NCI-H345 treated with DMSO at 0.1 percent for 48 hours (cell line): ENCODE measurements at regions not wholly inside any gene's neighbourhood (a gene's known extent, or its start where the extent isn't known, plus 50 kb on each side); places are given as distances from the start of the nearest gene placed in this dataset.
"Not testable (repeated sequence)": the region's sequence is repeated elsewhere in the genome, so short reads cannot be mapped to it uniquely, and the experiment has no call there.

Source experiments
- DNase-seq: peaks from one replicate; lab custom pipeline; 2025; ENCODE audit not compliant: unreplicated experiment; lab: John Stamatoyannopoulos, UW

DNA sequence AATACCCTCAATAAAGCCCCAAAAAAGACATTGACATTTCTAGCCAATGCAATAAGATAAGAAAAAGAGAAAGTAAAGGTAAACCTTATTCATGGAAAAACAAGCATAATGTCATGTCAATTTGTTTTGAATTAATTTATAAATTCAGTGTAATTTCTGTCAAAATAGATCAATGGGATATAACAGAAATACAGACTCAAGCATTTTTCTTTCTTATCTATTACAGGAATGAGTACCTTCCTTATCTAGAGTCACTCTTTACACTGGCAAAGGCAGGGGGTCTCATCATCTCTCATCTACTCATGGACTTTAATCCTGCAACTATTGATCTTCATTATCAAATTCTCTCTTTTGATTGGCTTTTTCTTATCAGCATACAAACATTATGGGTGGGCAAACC, 127.1 kb upstream of the SHH start:
- no peak for DNase-seq

DNA sequence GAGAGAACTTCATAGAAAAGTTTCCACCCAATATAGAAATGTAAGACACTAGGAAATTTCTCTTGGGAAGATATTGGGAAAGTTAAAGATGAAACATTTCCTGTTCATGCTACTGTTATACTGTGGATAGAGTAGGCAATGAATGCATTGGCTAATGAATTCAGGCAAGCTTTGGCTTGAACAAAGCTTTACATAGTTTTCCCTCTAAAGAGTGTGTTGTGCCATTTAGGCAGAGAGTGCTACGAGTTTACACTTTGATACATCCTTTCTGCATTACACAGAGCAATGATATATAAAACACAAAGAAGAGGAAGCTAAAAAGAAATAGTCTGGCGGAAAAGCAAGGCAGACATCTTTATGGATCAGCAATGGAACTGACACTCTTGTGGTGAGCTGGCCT, 125.9 kb upstream of the SHH start:
- no peak for DNase-seq

DNA sequence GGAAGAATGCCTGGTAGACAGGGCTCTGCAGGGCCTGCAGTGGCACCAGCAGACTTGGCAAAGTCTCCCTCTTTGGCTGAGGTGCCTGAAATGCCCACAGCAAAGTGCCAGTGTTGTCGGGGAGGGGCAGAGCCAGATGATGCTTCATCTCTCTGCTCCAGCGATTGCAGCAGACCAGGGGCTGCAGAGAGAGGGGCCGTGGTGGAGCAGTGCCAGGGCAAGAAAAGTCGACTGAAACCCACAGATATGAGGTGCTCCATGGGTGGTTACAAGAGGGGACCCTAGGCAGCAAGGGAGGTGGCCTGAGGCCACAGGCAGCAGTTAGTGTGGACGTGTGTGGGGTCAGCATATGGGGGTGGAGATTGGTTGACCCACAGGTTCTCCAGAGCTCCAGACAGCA, 123.5 kb upstream of the SHH start:
- DNase-seq = no peak

DNA sequence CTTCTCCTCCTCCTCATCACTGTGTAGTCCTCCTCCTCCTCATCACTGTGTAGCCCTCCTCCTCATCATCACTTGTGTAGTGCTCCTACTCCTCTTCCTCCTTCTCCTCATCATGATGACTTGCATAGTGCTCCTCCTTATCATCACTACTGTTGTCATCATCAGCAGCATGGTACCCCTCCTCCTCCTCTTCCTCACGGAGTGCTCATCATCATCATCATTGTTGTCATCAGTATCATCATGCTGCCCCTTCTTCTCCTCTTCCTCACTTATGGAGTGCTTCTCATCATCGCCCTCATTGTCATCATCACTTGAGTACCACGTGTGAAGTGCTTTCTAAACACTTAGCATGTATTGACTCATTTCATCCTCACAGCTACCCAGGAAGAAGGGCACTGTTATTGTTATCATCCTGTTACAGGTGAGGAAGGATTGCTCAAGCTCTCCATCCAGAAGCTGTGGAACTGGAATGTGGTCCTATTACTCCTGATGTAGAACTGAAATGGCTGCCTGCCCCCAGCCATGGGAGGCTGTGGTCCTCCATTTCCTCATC, 122.8 kb upstream of the SHH start:
- peak; percentile 23 for DNase-seq

DNA sequence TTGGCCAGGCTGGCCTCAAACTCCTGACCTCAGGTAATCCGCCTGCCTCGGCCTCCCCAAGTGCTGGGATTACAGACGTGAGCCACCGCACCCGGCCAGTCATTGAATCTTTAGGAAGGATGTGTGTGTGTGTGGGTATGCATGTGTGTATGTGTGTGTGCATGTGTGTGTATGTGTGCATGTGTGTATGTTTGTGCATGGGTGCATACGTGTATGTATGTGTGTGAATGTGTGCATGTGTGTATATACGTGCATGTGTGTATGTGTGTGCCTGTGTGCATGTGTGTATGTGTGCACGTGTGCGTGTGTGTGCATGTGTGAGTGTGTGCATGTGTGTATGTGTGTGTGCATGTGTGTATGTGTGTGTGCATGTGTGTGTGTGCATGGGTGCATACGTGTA, 120.1 kb upstream of the SHH start:
- not testable (repeated sequence) for DNase-seq

DNA sequence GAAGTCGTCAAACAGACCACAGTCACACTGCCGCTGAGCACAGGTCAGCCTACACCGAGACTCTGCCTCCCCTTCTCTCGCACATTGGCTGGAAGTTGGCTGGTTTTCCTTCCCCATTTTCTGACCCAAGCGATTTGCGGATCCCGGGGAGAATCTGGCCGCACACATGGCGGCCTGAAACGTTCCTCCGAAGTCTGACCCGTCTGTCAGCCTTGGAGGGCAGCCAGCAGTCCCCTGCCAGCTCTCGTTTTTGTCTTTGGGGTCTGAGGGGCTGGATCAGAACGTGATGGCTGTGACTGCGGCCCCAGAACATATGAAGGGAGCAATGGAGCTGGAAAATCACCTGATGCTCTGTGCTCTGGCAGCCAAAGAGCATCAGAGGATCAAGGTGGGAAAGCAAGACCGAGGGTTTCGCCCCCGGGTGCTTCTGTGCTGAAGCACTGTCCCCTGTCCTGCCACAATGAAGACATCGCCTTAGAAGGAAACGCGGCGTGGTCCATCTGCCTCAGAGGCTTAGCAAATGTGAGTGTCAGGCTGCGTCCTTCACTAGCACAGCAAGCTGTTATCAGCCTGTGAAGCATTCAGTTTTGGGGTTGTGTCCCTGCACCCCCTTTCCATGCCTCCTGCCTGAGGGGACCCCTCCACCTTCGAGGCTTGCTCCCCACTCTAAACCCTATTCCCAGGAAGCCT, 119.3 kb upstream of the SHH start:
- DNase-seq = no peak

DNA sequence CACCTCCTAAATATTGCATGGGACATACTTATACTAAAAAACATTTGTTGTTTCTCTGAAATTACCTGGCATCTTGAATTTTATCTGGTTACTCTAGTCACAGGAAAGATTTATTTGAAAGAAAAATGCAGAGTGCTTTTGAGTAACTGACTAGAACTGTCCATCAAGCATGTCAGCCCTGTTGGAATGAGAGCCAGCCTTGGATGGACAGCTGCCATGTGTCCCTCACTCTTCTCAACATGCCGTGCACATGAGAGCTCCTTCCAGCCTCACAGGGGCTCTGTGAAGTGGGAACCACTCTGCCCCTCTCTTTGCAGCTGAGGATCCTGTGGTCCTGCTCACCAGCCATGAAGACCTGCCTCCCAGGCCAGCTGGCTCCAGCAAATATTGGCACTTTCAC, 118.3 kb upstream of the SHH start:
- DNase-seq = no peak

DNA sequence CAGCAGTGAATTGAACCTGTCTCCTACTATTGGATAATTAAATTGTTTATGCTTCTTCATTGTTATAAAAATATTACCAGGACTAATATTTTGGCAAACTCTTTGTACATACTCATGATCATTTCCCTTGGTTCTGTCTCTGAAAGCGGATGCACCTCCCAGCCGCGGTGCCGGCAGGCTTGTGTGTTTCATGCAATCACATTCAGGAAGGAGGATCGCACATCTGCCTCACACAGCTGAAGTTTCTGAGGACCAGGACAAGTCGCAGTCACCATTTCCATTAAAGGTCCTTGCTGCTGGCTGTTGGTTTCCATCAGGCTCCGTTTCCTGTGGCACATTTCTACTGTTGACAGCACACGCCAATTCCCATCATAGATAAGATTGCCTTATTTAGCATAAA, 117.8 kb upstream of the SHH start:
- DNase-seq = no peak

DNA sequence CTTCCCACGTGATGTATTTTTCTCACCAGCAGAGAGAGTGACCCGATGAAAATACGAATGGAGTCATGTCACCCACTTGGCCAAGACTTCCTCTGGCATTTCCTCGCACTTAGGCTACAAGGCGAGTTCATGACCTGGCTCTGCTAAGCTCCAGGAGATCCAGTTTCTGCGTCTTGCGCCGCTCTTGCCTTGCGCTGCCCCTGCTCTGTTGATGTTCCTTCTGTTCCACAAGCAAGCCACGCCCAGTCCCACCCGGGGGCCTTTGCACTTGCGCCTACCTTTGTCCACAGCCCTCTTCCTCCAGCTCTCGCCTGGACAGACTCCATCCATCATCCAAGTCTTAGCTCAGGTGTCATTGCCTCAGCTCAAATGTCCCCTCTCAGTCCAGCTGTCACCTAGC, 116.3 kb upstream of the SHH start:
- DNase-seq = no peak

DNA sequence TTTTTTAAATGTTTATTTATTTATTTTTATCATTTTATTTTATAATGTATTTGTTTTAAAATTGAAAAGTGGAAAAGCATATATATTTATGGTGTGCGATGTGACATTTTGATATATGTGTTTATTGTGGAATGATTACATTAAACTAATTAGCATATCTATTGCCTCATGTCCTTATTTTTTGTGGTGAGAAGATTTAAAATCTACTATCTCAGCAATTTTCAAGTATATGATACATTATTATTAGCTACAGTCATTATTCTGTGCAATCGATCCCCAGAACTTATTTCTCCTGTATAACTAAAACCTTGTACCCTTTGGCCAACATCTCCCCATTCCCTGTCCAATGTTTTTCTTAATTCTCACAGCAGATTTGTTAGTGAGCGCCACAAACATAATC, 115.6 kb upstream of the SHH start:
- no peak for DNase-seq

DNA sequence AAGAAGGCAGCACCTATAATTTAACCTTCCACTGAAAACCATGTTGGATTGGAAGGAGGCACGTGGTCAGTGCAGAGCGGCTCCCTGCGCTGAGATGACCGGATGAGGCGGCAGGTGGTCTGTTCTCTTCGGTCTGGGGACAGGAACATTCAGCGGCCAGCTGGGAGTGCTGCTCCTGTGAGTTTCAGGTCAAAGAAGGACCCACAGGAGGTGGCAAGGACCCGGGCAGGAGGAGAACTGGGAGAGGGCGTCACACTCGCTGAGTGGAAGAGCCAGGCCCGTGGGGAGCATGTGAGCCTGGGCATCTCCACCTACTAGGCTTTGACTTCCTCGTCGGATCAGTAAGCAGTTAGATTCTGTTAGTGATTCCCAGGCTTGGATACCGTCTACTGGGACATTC, 113.4 kb upstream of the SHH start:
- DNase-seq = no peak

DNA sequence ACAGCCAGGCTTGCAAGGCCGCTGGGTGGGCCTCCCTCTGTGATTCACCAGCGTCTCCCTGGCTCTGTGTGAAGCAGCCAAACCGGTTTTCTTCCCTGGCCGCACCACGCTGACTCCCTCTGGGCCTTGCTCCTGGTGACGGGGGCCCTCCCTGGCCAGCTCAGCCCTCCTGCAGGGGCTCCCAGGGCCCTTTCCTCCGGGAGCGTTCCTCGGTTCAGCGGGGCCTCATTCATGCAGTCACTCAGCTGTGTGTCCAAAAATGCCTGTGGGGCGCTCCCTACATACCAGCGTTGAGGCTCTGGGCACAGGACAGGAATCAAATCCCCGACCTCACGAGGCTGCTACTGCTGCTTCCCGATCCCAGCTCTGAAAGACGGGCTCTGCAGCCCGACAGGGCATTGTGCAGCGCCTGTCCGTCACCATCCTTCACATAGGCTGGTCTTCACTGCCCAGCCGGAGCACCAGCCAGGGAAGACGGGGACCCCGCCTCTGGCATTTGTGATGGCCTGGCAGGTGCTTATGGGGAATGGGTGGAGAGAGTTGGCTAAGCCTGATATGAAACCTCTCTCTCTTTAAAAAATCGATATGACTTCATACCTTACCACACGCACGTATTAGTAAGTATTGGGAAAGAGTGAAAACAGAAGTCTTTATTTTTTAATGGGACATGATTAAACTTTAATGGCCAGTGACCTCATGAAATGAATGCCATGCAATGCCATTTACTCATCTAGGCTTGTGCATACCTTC, 110.0 kb upstream of the SHH start:
- DNase-seq = peak; percentile 36

DNA sequence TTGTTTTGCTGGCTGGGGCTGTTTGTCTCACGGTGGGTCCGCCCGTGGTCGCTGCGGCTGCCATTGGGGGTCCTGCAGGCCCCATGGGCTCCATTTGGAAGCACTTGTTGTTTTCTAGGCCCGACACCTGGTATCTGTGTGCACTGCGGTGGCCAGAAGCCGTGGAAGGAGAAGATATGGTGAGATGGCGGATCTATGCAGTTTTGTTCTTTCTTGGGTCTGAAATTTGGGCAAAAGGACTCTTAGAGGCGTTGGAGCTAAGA, 109.5 kb upstream of the SHH start:
- no peak for DNase-seq

DNA sequence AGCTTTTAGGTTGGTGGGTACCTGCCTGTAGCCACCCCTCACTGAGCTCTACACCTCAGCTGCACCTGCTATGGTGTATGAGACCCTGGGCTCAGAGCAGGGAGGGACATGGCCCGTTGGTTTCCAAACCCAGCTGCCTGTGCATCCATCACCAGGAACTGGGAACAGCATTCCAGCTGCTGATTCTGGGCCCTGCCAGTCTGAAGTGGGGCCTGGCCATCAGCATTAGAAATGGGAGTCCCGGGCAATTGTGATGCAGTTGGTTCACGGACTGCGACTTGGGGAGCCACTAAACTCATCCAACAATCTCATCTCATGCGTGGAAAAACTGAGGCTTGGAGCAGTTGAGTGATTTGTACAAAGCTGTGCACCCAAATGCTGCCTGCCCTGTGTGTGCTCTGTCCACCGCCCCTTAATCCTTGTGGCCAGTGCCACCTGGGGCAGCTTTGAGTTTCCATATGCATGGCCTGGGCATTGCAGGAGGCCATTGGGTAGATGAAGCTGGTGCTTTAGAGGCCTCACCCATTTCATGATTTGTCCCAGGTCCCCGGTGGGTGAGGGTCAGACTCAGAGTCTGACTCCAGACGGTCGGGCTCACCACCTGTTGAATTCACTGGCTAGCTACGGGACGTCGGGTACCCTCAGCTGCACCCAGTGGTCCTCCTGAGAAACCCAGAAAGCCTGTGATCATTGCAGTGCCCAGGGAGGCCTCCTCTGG, 109.0 kb upstream of the SHH start:
- DNase-seq = no peak

DNA sequence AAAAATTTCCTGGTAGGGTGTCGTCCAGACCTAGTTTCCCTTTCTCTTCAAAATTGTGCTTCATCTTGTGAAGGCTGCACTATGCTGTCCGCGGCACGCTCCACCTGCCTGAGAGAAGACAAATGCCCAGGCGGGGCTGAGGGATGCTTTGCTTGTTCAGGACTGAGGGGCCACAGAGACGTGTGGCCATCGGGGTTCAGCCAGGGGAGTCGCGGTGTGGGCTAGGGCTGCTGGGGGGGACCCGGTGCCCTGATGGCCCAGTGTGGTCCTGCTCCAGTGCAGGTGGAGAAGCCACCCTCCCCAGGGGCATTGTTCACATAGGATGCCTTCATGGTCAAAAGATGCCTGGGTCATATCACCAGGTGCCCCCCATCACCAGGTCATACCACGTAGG, 107.8 kb upstream of the SHH start:
- DNase-seq = no peak

DNA sequence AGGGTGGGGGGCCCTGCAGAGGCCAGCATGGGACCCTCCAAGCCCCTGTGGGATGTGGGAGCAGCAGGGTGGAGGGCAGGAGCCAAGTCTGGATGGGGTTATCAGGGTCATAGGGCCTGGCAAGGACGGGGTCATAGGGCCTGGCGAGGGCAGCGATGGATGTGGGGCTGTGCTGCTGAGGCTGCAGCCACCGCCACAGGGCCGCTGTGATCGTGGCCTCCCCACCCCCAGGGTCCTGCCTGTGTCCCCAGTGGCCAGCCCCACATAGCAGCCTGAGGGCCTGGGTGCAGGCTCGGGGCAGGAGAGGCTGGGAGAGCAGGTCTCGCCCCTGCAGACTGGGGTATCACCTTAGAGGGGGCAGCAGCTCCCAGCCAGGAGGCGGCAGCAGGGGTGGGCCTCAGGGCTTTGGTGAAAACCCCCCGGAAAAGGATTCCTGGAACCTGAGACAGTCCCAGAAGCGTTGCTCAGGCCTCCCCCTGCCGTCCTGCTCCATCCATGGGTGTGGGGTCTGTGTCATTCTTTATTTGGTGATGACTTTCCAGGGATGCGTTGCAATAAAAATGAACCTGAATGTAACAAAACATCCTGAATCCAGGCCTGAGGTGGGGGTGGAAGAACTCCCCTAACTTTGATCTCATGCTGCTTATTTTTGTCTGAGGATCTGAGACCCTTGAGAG, 107.3 kb upstream of the SHH start:
- no peak for DNase-seq

DNA sequence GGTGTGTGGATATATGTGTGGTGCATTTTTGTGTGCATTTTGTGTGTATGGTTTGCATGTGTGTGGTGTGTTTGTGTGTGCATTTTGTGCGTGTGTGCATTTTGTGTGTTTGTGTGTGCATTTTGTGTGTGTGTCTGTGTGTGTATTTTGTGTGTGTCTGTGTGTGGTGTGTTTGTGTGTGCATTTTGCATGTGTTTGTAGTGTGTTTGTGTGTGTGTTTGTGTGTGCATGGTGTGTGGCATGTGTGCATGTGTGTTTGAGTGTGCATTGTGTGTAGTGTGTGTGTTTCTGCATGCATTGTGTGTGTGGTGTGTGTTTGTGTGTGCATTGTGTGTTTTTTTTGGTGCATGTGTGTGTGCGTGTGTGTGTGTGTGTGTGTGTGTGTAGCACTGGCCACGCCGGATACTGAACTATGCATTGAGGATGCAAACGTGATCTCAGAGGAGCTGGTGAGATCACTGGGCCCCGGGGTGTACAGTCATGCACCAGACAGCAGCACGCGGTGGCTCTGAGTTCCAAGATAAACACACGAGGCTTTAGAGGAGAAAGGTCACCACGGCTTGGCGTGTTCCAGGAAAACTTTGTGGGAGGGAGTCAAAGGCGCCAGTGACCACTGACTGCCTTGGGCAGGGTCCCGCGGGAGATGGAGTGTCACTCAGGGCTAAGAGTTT, 106.6 kb upstream of the SHH start:
- no peak for DNase-seq

DNA sequence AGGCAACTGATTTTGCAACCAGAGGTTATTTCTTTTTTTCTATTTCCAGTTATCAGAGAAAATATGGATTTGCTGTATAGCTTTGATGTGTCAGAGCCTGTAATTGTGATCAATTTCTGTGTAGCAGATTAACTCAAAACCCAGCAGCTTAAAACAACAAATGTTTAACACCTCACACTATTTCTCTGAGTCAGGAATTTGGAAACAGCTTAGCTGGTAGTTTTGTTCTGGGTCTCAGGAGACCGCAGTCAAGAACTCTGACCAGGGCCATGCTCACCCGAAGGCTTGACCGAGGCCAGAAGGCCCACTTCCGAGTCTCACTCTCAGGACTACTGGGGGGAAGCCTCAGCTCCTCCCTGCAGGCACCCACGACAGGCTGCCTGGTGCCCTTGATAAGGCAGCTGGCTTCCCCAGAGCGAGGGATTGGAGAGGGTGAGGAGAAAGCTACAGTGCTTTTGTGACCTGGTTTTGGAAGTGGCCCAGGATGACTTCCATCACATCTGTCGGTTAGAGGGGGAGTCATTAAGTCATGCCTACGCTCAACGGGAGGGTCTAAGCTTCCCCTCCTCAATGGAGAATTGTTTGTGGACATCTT, 105.7 kb upstream of the SHH start:
- no peak for DNase-seq

DNA sequence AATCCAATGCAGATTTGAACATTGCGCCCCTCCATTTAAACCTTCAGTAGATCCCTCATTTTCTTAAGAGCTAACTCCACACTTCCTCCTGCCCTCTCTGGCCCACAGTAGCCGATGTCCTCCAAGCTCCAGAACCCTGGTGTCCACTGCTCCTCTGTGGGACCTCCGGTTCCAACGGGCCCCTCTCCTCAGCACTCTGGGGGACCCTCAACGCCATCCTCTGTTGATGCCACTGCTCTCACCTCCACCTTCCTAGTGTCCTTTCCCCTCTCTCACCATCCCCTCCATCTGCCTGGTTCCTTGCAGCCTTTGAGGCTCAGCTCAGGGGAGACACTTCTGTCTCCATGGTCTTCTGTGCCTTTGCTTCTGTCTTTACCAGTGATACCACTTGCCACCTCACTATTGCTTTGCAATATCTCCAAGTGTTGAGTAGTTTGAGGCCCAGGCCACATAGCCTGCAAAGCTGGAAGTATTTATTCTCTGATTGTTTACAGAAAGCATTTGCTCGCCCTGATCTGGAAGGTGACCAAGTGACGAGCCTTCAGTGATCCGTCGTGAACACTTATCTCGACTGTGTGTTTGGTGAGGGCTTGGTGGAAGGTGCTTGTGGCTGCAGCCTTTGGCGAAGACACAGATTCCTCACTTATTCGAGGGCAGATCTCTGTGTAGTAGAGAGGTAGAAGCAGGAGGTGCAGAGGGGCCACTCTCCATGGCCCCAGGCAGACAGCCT, 104.8 kb upstream of the SHH start:
- DNase-seq = no peak

DNA sequence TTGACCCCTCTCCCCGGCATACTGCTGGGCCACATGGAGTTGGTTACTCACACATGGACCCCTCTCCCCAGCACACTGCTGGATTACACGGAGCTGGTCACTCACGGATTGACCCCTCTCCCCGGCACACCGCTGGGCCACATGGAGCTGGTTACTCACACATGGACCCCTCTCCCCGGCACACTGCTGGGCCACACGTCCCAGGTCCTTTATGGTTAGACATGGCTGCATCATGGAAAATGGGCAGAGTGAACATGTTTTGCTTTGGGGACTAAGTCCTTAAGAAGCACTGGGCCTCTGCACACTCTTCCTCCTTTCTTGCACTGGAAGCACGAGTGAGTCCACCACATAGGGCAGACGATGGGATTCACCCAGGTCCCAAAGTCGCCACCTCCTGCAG, 102.1 kb upstream of the SHH start:
- no peak for DNase-seq
